Upper lobe of left lung (tissue), 4 donors: ENCODE measurements at regions not wholly inside any gene's neighbourhood (a gene's known extent, or its start where the extent isn't known, plus 50 kb on each side); places are given as distances from the start of the nearest gene placed in this dataset.

ENCODE experiments used
- CTCF ChIP-seq, 6 experiments: fragments of 450-650 bp in 4 of 6; fragments of 200-600 bp in 2 of 6; sonication (generic) in 2 of 6; IDR thresholded peaks; one replicate each; pipeline ENCODE4 v1.5.1; 2016 to 2019; ENCODE audit warnings: antibody characterized with exemption in 6 of 6
- EP300 ChIP-seq, 4 donors: sonication (generic); formaldehyde crosslinking; IDR thresholded peaks; one replicate each; pipeline ENCODE4 v1.5.1; 2017; ENCODE audit warnings: antibody characterized with exemption in 4 of 4, control low read depth in 2 of 4
- POLR2A ChIP-seq, 4 donors: fragments of 450-650 bp; IDR thresholded peaks; one replicate each; pipeline ENCODE4 v1.5.1; 2016 to 2017; ENCODE audit warnings: antibody characterized with exemption in 4 of 4, mild to moderate bottlenecking in 2 of 4

GRCh38 chr4:24144381-24144780 is 254.5 kb upstream of the PPARGC1A start:
- no peak for TF ChIP-seq CTCF (IDR thresholded peaks at IDR 0.05)
- no peak for TF ChIP-seq POLR2A (IDR thresholded peaks at IDR 0.05)
- no peak for TF ChIP-seq EP300 (IDR thresholded peaks at IDR 0.05)
